GM12878 (cell line): ENCODE measurements at regions not wholly inside any gene's neighbourhood (a gene's known extent, or its start where the extent isn't known, plus 50 kb on each side); places are given as distances from the start of the nearest gene placed in this dataset.

Source experiments
- E4F1 ChIP-seq: fragments of 450-650 bp; IDR thresholded peaks from 2 replicates; pipeline ENCODE4 v1.6.1; 2018; ENCODE audit warnings: borderline replicate concordance, mild to moderate bottlenecking; ENCODE audit not compliant: partially characterized antibody
- MEF2B ChIP-seq: fragments of 450-650 bp; IDR thresholded peaks from 2 replicates; pipeline ENCODE4 v1.6.1; 2018; ENCODE audit warnings: mild to moderate bottlenecking, moderate library complexity; ENCODE audit not compliant: partially characterized antibody, poor library complexity, severe bottlenecking
- PAX5 ChIP-seq: IDR thresholded peaks from 2 replicates; pipeline ENCODE4 v1.6.1; 2011; ENCODE audit warnings: low read depth, low read length, borderline replicate concordance
- RUNX3 ChIP-seq: IDR thresholded peaks from 2 replicates; pipeline ENCODE4 v1.6.1; 2012; ENCODE audit warnings: low read length, inconsistent platforms
- YY1 ChIP-seq: IDR thresholded peaks from 2 replicates; pipeline ENCODE4 v1.6.1; 2011; ENCODE audit warnings: low read depth, mild to moderate bottlenecking, low read length
- TF ChIP-seq, protein P1 (sequence below): IDR thresholded peaks from 2 replicates; pipeline ENCODE4 v1.6.1; 2012; ENCODE audit warnings: mild to moderate bottlenecking, low read depth, low read length
- TF ChIP-seq, protein P2 (sequence below): fragments of 450-650 bp; IDR thresholded peaks from 2 replicates; pipeline ENCODE4 v1.6.1; 2017; ENCODE audit warnings: mild to moderate bottlenecking

- TF ChIP-seq, protein P1, sequence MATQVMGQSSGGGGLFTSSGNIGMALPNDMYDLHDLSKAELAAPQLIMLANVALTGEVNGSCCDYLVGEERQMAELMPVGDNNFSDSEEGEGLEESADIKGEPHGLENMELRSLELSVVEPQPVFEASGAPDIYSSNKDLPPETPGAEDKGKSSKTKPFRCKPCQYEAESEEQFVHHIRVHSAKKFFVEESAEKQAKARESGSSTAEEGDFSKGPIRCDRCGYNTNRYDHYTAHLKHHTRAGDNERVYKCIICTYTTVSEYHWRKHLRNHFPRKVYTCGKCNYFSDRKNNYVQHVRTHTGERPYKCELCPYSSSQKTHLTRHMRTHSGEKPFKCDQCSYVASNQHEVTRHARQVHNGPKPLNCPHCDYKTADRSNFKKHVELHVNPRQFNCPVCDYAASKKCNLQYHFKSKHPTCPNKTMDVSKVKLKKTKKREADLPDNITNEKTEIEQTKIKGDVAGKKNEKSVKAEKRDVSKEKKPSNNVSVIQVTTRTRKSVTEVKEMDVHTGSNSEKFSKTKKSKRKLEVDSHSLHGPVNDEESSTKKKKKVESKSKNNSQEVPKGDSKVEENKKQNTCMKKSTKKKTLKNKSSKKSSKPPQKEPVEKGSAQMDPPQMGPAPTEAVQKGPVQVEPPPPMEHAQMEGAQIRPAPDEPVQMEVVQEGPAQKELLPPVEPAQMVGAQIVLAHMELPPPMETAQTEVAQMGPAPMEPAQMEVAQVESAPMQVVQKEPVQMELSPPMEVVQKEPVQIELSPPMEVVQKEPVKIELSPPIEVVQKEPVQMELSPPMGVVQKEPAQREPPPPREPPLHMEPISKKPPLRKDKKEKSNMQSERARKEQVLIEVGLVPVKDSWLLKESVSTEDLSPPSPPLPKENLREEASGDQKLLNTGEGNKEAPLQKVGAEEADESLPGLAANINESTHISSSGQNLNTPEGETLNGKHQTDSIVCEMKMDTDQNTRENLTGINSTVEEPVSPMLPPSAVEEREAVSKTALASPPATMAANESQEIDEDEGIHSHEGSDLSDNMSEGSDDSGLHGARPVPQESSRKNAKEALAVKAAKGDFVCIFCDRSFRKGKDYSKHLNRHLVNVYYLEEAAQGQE: no peak
- TF ChIP-seq E4F1 (no peak), PAX5 (0 out of 2 replicates have a peak, but pooled peaks have one; percentile 15), RUNX3 (peak; percentile 90), MEF2B (no peak), YY1 (0 out of 2 replicates have a peak, but pooled peaks have one; percentile 22)
- TF ChIP-seq, protein P2, sequence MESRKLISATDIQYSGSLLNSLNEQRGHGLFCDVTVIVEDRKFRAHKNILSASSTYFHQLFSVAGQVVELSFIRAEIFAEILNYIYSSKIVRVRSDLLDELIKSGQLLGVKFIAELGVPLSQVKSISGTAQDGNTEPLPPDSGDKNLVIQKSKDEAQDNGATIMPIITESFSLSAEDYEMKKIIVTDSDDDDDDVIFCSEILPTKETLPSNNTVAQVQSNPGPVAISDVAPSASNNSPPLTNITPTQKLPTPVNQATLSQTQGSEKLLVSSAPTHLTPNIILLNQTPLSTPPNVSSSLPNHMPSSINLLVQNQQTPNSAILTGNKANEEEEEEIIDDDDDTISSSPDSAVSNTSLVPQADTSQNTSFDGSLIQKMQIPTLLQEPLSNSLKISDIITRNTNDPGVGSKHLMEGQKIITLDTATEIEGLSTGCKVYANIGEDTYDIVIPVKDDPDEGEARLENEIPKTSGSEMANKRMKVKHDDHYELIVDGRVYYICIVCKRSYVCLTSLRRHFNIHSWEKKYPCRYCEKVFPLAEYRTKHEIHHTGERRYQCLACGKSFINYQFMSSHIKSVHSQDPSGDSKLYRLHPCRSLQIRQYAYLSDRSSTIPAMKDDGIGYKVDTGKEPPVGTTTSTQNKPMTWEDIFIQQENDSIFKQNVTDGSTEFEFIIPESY: no peak
Measured at GRCh38 chr12:85468356-85469157, 188.5 kb downstream of the ALX1 start (continued).
